ENCODE measurements at regions not wholly inside any gene's neighbourhood (a gene's known extent, or its start where the extent isn't known, plus 50 kb on each side); places are given as distances from the start of the nearest gene placed in this dataset.

- no TSS peak for BruUV-seq (replicated peaks)
- H3K36me3 ChIP-seq (ENCODE audit: insufficient read depth, low read length, poor library complexity, severe bottlenecking), result no peaks in the 10 kb centered on the region
- DNase-seq (ENCODE audit: low spot score), result no peak
- H3K9me3 ChIP-seq (ENCODE audit: low read depth, low read length, poor library complexity, severe bottlenecking), result no peaks in the 10 kb centered on the region
- H3K27ac ChIP-seq (ENCODE audit: low read depth, low read length, poor library complexity, severe bottlenecking), result no peak overlapping the region
- TF ChIP-seq EZH2 (IDR thresholded peaks at IDR 0.05; ENCODE audit: borderline replicate concordance, low read depth, low read length, poor library complexity, severe bottlenecking) (no peak), CTCF (conservative IDR thresholded peaks at IDR 0.05; ENCODE audit: low read depth, low read length) (no peak)
- H3K4me1 ChIP-seq (ENCODE audit: insufficient read depth, low read length, poor library complexity, severe bottlenecking), result no peaks in the 10 kb centered on the region
- no peak overlapping the region for H3K4me3 ChIP-seq (ENCODE audit: low read depth, low read length, poor library complexity, severe bottlenecking)
- CTCF ChIA-PET, result no interaction called here
- no peaks in the 10 kb centered on the region for H3K27me3 ChIP-seq (replicated peaks; ENCODE audit: insufficient read depth, low read depth, low read length, poor library complexity)
- intact Hi-C loops (cut with micrococcal nuclease; ENCODE audit: unreplicated experiment), result no loop called here
- POLR2A ChIA-PET (ENCODE audit: low non-redundant PET), result no interaction called here
Measured at GRCh38 chr2:180577567-180577966, 402.8 kb upstream of the UBE2E3 start.

- no peak overlapping the region for H3K27ac ChIP-seq (ENCODE audit: low read depth, low read length, poor library complexity, severe bottlenecking)
- no TSS peak for BruUV-seq (replicated peaks)
- no peak for DNase-seq (ENCODE audit: low spot score)
- H3K36me3 ChIP-seq (ENCODE audit: insufficient read depth, low read length, poor library complexity, severe bottlenecking), result no peaks in the 10 kb centered on the region
- POLR2A ChIA-PET (ENCODE audit: low non-redundant PET), result no interaction called here
- intact Hi-C loops (cut with micrococcal nuclease; ENCODE audit: unreplicated experiment), result no loop called here
- no peaks in the 10 kb centered on the region for H3K4me1 ChIP-seq (ENCODE audit: insufficient read depth, low read length, poor library complexity, severe bottlenecking)
- H3K27me3 ChIP-seq (replicated peaks; ENCODE audit: insufficient read depth, low read depth, low read length, poor library complexity), result no peaks in the 10 kb centered on the region
- CTCF ChIA-PET, result no interaction called here
- H3K9me3 ChIP-seq (ENCODE audit: low read depth, low read length, poor library complexity, severe bottlenecking), result no peaks in the 10 kb centered on the region
- TF ChIP-seq CTCF (conservative IDR thresholded peaks at IDR 0.05; ENCODE audit: low read depth, low read length) (no peak), EZH2 (IDR thresholded peaks at IDR 0.05; ENCODE audit: borderline replicate concordance, low read depth, low read length, poor library complexity, severe bottlenecking) (no peak)
- H3K4me3 ChIP-seq (ENCODE audit: low read depth, low read length, poor library complexity, severe bottlenecking), result no peak overlapping the region
Measured at GRCh38 chr2:180573951-180574350, 406.5 kb upstream of the UBE2E3 start.

- intact Hi-C loops (cut with micrococcal nuclease; ENCODE audit: unreplicated experiment), result no loop called here
- ChIA-PET POLR2A (ENCODE audit: low non-redundant PET) (no interaction called here), CTCF (no interaction called here)
- TF ChIP-seq EZH2 (IDR thresholded peaks at IDR 0.05; ENCODE audit: borderline replicate concordance, low read depth, low read length, poor library complexity, severe bottlenecking), result no peak
- no peak for TF ChIP-seq CTCF (conservative IDR thresholded peaks at IDR 0.05; ENCODE audit: low read depth, low read length)
- Histone ChIP-seq H3K4me3 (ENCODE audit: low read depth, low read length, poor library complexity, severe bottlenecking) (no peak overlapping the region), H3K9me3 (ENCODE audit: low read depth, low read length, poor library complexity, severe bottlenecking) (no peaks in the 10 kb centered on the region), H3K27ac (ENCODE audit: low read depth, low read length, poor library complexity, severe bottlenecking) (no peak overlapping the region), H3K4me1 (ENCODE audit: insufficient read depth, low read length, poor library complexity, severe bottlenecking) (no peaks in the 10 kb centered on the region), H3K27me3 (replicated peaks; ENCODE audit: insufficient read depth, low read depth, low read length, poor library complexity) (no peaks in the 10 kb centered on the region), H3K36me3 (ENCODE audit: insufficient read depth, low read length, poor library complexity, severe bottlenecking) (no peaks in the 10 kb centered on the region)
- BruUV-seq (replicated peaks), result no TSS peak
- DNase-seq (ENCODE audit: low spot score), result no peak
Measured at GRCh38 chr2:180572346-180572745, 408.1 kb upstream of the UBE2E3 start.

Data from A673 (cell line).